C4-2B (cell line): ENCODE measurements at regions not wholly inside any gene's neighbourhood (a gene's known extent, or its start where the extent isn't known, plus 50 kb on each side); places are given as distances from the start of the nearest gene placed in this dataset.

Source experiments
- ZFX ChIP-seq: fragments of 450-650 bp; IDR thresholded peaks from 2 replicates; pipeline ENCODE4 v1.6.1; 2017
- TF ChIP-seq, protein P1 (sequence below): fragments of 450-650 bp; conservative IDR thresholded peaks from 2 replicates; pipeline ENCODE4 v1.5.1; 2017; ENCODE audit warnings: mild to moderate bottlenecking

DNA sequence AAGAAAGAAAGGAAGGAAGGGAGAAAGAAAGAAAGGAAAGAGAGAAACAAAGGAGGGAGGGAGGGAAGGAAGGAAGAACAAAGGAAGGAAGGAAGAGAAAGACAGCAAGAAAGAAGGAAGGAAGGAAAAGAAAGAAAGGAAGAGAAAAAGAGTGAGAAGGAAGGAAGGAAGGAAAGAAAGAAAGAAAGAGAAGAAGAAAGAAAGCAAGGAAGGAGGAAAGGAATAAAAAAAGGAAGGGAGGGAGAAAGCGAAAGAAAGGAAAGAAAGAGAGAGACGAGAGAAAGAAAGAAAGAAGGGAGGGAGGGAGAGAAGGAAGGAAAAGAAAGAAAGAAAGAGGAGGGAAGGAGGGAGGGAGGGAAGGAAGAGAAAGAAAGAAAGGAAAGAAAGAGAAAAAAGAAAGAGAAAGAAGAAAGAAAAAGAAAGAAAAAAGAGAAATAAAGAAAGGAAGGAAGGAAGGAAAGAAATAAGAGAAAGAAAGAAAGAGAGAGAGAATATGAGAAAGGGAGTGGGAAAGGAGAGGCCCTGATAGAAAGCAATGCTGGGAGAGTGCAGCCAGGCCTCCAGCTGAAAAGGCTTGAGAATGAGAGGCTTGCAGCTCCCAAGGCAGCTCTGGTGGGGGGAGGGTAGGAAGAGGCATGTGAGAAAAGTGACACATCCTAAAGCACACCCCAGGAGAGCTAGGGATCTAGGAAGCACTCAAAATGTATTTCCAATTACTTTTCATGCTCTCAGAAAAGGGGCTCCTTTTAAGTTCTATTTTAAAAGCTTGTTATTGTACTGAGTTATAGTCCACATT, 134.0 kb upstream of the ZIC3 start:
- TF ChIP-seq, protein P1, sequence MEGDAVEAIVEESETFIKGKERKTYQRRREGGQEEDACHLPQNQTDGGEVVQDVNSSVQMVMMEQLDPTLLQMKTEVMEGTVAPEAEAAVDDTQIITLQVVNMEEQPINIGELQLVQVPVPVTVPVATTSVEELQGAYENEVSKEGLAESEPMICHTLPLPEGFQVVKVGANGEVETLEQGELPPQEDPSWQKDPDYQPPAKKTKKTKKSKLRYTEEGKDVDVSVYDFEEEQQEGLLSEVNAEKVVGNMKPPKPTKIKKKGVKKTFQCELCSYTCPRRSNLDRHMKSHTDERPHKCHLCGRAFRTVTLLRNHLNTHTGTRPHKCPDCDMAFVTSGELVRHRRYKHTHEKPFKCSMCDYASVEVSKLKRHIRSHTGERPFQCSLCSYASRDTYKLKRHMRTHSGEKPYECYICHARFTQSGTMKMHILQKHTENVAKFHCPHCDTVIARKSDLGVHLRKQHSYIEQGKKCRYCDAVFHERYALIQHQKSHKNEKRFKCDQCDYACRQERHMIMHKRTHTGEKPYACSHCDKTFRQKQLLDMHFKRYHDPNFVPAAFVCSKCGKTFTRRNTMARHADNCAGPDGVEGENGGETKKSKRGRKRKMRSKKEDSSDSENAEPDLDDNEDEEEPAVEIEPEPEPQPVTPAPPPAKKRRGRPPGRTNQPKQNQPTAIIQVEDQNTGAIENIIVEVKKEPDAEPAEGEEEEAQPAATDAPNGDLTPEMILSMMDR, result no peak
- no peak for TF ChIP-seq ZFX
